Ascending aorta (tissue), 2 donors: ENCODE measurements at regions not wholly inside any gene's neighbourhood (a gene's known extent, or its start where the extent isn't known, plus 50 kb on each side); places are given as distances from the start of the nearest gene placed in this dataset.

Source experiments
- DNase-seq, 2 donors: peaks; one replicate each; pipeline ENCODE4 v3.0.0-alpha.2; 2019; ENCODE audit warnings: low spot score in 2 of 2
- H3K27ac ChIP-seq, 2 donors: fragments of 200-600 bp; sonication (generic); one replicate each; pipeline ENCODE4 v1.5.1; 2016 to 2017; ENCODE audit warnings: mild to moderate bottlenecking in 1 of 2
- H3K27me3 ChIP-seq: fragments of 200-600 bp; sonication (generic); one replicate; pipeline ENCODE4 v1.5.1; 2017
- H3K36me3 ChIP-seq, 2 donors: fragments of 200-600 bp; sonication (generic); one replicate each; pipeline ENCODE4 v1.5.1; 2016
- H3K4me1 ChIP-seq, 2 donors: fragments of 200-600 bp; sonication (generic); one replicate each; pipeline ENCODE4 v1.5.1; 2016 to 2017; ENCODE audit warnings: mild to moderate bottlenecking in 1 of 2
- H3K4me3 ChIP-seq, 2 donors: fragments of 200-600 bp; sonication (generic); one replicate each; pipeline ENCODE4 v1.5.1; 2016 to 2017; ENCODE audit warnings: mild to moderate bottlenecking in 1 of 2
- H3K9me3 ChIP-seq, 2 donors: fragments of 200-600 bp; sonication (generic); one replicate each; pipeline ENCODE4 v1.5.1; 2016
- intact Hi-C: fragments of 100-400 bp; cut with DNase I; formaldehyde crosslinking; loops from one replicate; pipeline ENCODE4 v1.15.1; 2023
- TF ChIP-seq, protein P1 (sequence below), 3 experiments: fragments of 200-600 bp in 2 of 3; fragments of 450-650 bp in 1 of 3; sonication (generic) in 2 of 3; IDR thresholded peaks; one replicate each; pipeline ENCODE4 v1.5.1; 2016 to 2019; ENCODE audit warnings: antibody characterized with exemption in 3 of 3, mild to moderate bottlenecking in 1 of 3, moderate library complexity in 1 of 3

DNA sequence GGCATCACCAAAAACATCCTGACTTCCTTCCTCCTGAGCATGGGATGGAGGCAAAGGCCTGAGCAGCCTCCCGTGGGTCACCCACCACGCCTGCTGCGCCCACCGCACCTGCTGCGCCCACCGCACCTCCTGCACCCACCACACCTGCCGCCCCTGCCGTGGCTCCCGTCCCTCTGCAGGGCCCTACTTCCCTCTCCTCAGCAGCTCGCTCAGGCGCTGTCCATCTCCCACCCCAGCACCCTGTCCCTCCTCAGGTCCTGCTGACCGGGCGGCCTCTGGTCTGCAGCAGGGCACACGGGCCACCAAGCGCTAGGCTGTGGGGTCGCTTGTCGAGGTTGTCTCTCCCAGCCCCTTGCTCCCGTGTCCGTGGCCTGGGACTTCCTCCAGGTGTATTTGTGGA is 72.7 kb upstream of the SLCO4A1 start:
- intact Hi-C loops: no loop called here
- H3K27me3 ChIP-seq: no peaks in the 10 kb centered on the region

GRCh38 chr20:62570403-62570802 is 71.9 kb upstream of the SLCO4A1 start:
- Histone ChIP-seq H3K27ac (no peak overlapping the region), H3K9me3 (no peaks in the 10 kb centered on the region), H3K4me1 (no peaks in the 10 kb centered on the region), H3K36me3 (no peaks in the 10 kb centered on the region), H3K27me3 (no peaks in the 10 kb centered on the region), H3K4me3 (no peak overlapping the region)
- TF ChIP-seq, protein P1, sequence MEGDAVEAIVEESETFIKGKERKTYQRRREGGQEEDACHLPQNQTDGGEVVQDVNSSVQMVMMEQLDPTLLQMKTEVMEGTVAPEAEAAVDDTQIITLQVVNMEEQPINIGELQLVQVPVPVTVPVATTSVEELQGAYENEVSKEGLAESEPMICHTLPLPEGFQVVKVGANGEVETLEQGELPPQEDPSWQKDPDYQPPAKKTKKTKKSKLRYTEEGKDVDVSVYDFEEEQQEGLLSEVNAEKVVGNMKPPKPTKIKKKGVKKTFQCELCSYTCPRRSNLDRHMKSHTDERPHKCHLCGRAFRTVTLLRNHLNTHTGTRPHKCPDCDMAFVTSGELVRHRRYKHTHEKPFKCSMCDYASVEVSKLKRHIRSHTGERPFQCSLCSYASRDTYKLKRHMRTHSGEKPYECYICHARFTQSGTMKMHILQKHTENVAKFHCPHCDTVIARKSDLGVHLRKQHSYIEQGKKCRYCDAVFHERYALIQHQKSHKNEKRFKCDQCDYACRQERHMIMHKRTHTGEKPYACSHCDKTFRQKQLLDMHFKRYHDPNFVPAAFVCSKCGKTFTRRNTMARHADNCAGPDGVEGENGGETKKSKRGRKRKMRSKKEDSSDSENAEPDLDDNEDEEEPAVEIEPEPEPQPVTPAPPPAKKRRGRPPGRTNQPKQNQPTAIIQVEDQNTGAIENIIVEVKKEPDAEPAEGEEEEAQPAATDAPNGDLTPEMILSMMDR (IDR thresholded peaks at IDR 0.05): no peak
- DNase-seq: no peak
- intact Hi-C loops: no loop called here

More for the DNA sequence above, 72.7 kb upstream of the SLCO4A1 start:
- Histone ChIP-seq H3K4me1 (no peaks in the 10 kb centered on the region), H3K36me3 (no peaks in the 10 kb centered on the region), H3K27ac (no peak overlapping the region), H3K4me3 (no peak overlapping the region), H3K9me3 (no peaks in the 10 kb centered on the region)
- TF ChIP-seq, protein P1 (IDR thresholded peaks at IDR 0.05): no peak
- DNase-seq: no peak

- Histone ChIP-seq H3K36me3 (no peaks in the 10 kb centered on the region), H3K4me1 (no peaks in the 10 kb centered on the region), H3K4me3 (no peak overlapping the region), H3K27me3 (no peaks in the 10 kb centered on the region), H3K9me3 (no peaks in the 10 kb centered on the region), H3K27ac (no peak overlapping the region)
- DNase-seq: no peak
- TF ChIP-seq, protein P1 (IDR thresholded peaks at IDR 0.05): no peak
- intact Hi-C loops: no loop called here
Observed at GRCh38 chr20:62570897-62571668, 71.2 kb upstream of the SLCO4A1 start.

GRCh38 chr20:62571669-62572344 is 70.5 kb upstream of the SLCO4A1 start:
- Histone ChIP-seq H3K27ac (no peak overlapping the region), H3K36me3 (no peaks in the 10 kb centered on the region), H3K4me3 (no peak overlapping the region), H3K9me3 (no peaks in the 10 kb centered on the region), H3K4me1 (no peaks in the 10 kb centered on the region), H3K27me3 (no peaks in the 10 kb centered on the region)
- intact Hi-C loops: no loop called here
- DNase-seq: no peak
- TF ChIP-seq, protein P1 (IDR thresholded peaks at IDR 0.05): no peak

GRCh38 chr20:62572980-62573379 is 69.3 kb upstream of the SLCO4A1 start:
- Histone ChIP-seq H3K27me3 (peaks cover 6% of the 10 kb centered on the region), H3K4me1 (no peaks in the 10 kb centered on the region), H3K9me3 (no peaks in the 10 kb centered on the region), H3K36me3 (no peaks in the 10 kb centered on the region), H3K4me3 (no peak overlapping the region), H3K27ac (no peak overlapping the region)
- no peak for DNase-seq
- intact Hi-C loops: no loop called here
- TF ChIP-seq, protein P1 (IDR thresholded peaks at IDR 0.05): no peak
